Pancreas (tissue), 10 donors: ENCODE measurements at regions not wholly inside any gene's neighbourhood (a gene's known extent, or its start where the extent isn't known, plus 50 kb on each side); places are given as distances from the start of the nearest gene placed in this dataset.

Experiments
- ATAC-seq, 4 donors: fragments of 200-7000 bp; cut with Tn5 transposase; one replicate each; pipeline versions ENCODE4 v1.8.0 to v1.9.1; 2020; ENCODE audit warnings: mild to moderate bottlenecking in 4 of 4, moderate library complexity in 4 of 4
- DNase-seq, 6 donors: peaks; one replicate each; pipeline ENCODE4 v3.0.0-alpha.2; 2020
- FAIRE-seq: peaks from 2 replicates; lab custom pipeline; 2012; peaks lifted over from hg19 to GRCh38; lab: Jason Lieb, UNC
- H3K27ac ChIP-seq, 4 donors: fragments of 200-600 bp; sonication (generic); 1 replicate in 3 of 4; 2 replicates in 1 of 4; pipeline versions ENCODE4 v1.5.0 to v1.8.0; 2020
- H3K27me3 ChIP-seq, 4 donors: fragments of 200-600 bp; one replicate each; pipeline ENCODE4 v1.8.0; 2021
- H3K36me3 ChIP-seq, 3 donors: fragments of 200-600 bp; sonication (generic) in 1 of 3; one replicate each; pipeline versions ENCODE4 v1.5.0 to v1.8.0; 2020 to 2021
- H3K4me1 ChIP-seq, 3 donors: fragments of 200-600 bp; one replicate each; pipeline ENCODE4 v1.8.0; 2021
- H3K4me3 ChIP-seq, 4 donors: fragments of 200-600 bp; sonication (generic) in 2 of 4; one replicate each; pipeline versions ENCODE4 v1.5.0 to v1.8.0; 2020 to 2021
- H3K9me3 ChIP-seq, 4 donors: fragments of 200-600 bp; one replicate each; pipeline ENCODE4 v1.8.0; 2021
- CTCF ChIP-seq, 4 donors: fragments of 200-600 bp; sonication (generic) in 3 of 4; IDR thresholded peaks; one replicate each; pipeline versions ENCODE4 v1.5.0 to v1.8.0; 2021; ENCODE audit warnings: antibody characterized with exemption in 4 of 4
- WGBS, 2 donors: extraction: QIAGEN DNeasy Blood & Tissue Kit; methylation state at CpG; one replicate each; pipeline ENCODE4 v1.1.7; 2013; 5-methylcytosine and 5-hydroxymethylcytosine counted together
- intact Hi-C, 3 donors: fragments of 100-400 bp; cut with DNase I; formaldehyde crosslinking; loops; one replicate each; pipeline versions ENCODE4 v1.11.1 to v1.14.2; 2022
- donor health status: healthy with polysubstance abuse.
- donor health status: DM: no; HTN: no; CAD: no; lungs with moderate emphysema.
- donor health status: DM: no; HTN: no; CAD: no.
- donor health status: control.
- donor health status: control.
- donor health status: Bipolar disorder and iron deficiency.
- donor health status: DM: yes; HTN: yes; CAD: no.
- donor health status: DM: no; HTN: no; CAD: no.
- donor health status: DM: no; HTN: no; CAD: no.
- donor health status: DM: yes; HTN: yes; CAD: no.

GRCh38 chr6:9627916-9628315 is 787.0 kb downstream of the TFAP2A start:
- no peaks in the 10 kb centered on the region for H3K27me3 ChIP-seq
- DNase-seq (no peak), ATAC-seq (no peak), FAIRE-seq (no peak)
- no peak for TF ChIP-seq CTCF (IDR thresholded peaks at IDR 0.05)
- no peak overlapping the region for H3K4me3 ChIP-seq
- 47 to 56% methylated on average over 3 of the region's 3 CpGs for WGBS, 2 donors
- H3K36me3 ChIP-seq, result no peaks in the 10 kb centered on the region
- intact Hi-C loops, result no loop called here
- H3K9me3 ChIP-seq, result no peaks in the 10 kb centered on the region
- no peaks in the 10 kb centered on the region for H3K4me1 ChIP-seq
- H3K27ac ChIP-seq, result no peak overlapping the region

GRCh38 chr6:9623985-9624384 is 790.9 kb downstream of the TFAP2A start:
- no peak overlapping the region for H3K27ac ChIP-seq
- H3K36me3 ChIP-seq, result no peaks in the 10 kb centered on the region
- ATAC-seq, result no peak
- no peaks in the 10 kb centered on the region for H3K27me3 ChIP-seq
- TF ChIP-seq CTCF (IDR thresholded peaks at IDR 0.05), result no peak
- no peak overlapping the region for H3K4me3 ChIP-seq
- H3K9me3 ChIP-seq, result no peaks in the 10 kb centered on the region
- no peak for DNase-seq
- WGBS, 2 donors, result 67 to 72% methylated on average over 3 of the region's 3 CpGs
- H3K4me1 ChIP-seq, result no peaks in the 10 kb centered on the region
- intact Hi-C loops, result no loop called here
- no peak for FAIRE-seq

- Histone ChIP-seq H3K4me1 (no peaks in the 10 kb centered on the region), H3K36me3 (no peaks in the 10 kb centered on the region), H3K27ac (no peak overlapping the region), H3K9me3 (no peaks in the 10 kb centered on the region), H3K27me3 (no peaks in the 10 kb centered on the region), H3K4me3 (no peak overlapping the region)
- DNase-seq (no peak), FAIRE-seq (no peak), ATAC-seq (no peak)
- intact Hi-C loops, result no loop called here
- 65 to 83% methylated on average over 8 of the region's 8 CpGs for WGBS, 2 donors
- no peak for TF ChIP-seq CTCF (IDR thresholded peaks at IDR 0.05)
Measured at GRCh38 chr6:9623228-9623832, 791.5 kb downstream of the TFAP2A start.

GRCh38 chr6:9621276-9621675 is 793.6 kb downstream of the TFAP2A start:
- Histone ChIP-seq H3K9me3 (no peaks in the 10 kb centered on the region), H3K36me3 (no peaks in the 10 kb centered on the region), H3K27ac (no peak overlapping the region), H3K4me1 (no peaks in the 10 kb centered on the region), H3K4me3 (no peak overlapping the region), H3K27me3 (no peaks in the 10 kb centered on the region)
- FAIRE-seq, result no peak
- intact Hi-C loops, result no loop called here
- DNase-seq, result no peak
- WGBS, 2 donors, result 57 to 69% methylated on average over 3 of the region's 3 CpGs
- ATAC-seq, result no peak
- no peak for TF ChIP-seq CTCF (IDR thresholded peaks at IDR 0.05)

- no peak for FAIRE-seq
- no peak for ATAC-seq
- Histone ChIP-seq H3K4me3 (no peak overlapping the region), H3K27me3 (no peaks in the 10 kb centered on the region), H3K4me1 (no peaks in the 10 kb centered on the region), H3K36me3 (no peaks in the 10 kb centered on the region), H3K9me3 (no peaks in the 10 kb centered on the region), H3K27ac (no peak overlapping the region)
- no peak for DNase-seq
- TF ChIP-seq CTCF (IDR thresholded peaks at IDR 0.05), result no peak
- WGBS, 2 donors, result 61 to 71% methylated on average over 3 of the region's 3 CpGs
- intact Hi-C loops, result no loop called here
Measured at GRCh38 chr6:9620687-9621086, 794.2 kb downstream of the TFAP2A start.
